GM11168 (cell line): ENCODE measurements at regions not wholly inside any gene's neighbourhood (a gene's known extent, or its start where the extent isn't known, plus 50 kb on each side); places are given as distances from the start of the nearest gene placed in this dataset.

Experiments used
- in situ Hi-C: fragments of 300-500 bp; cut with MboI; formaldehyde crosslinking; loops from one replicate; pipeline ENCODE4 v1.12.0; 2022; ENCODE audit warnings: low sequenced_read_pairs; ENCODE audit not compliant: unreplicated experiment

DNA sequence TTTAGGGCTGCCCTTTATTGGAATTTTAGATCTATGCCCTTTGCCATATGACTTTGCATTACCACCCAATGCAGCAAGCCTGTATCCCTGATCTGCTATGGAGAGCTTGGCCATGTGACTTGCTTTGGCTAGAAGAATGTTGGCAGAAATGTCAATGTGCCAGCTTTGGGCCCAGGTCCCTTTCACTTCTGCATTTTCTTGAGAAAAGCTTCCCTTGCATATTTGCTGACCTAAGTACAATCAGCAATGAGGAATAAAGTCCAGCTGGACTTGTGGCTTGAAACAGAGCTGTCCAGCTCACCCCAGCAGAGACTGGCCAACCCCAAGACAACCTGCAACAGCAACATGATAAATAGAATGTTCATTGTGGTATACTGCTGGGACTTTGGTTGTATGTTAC, 135.9 kb downstream of the PAH start:
- in situ Hi-C loops = no loop called here

DNA sequence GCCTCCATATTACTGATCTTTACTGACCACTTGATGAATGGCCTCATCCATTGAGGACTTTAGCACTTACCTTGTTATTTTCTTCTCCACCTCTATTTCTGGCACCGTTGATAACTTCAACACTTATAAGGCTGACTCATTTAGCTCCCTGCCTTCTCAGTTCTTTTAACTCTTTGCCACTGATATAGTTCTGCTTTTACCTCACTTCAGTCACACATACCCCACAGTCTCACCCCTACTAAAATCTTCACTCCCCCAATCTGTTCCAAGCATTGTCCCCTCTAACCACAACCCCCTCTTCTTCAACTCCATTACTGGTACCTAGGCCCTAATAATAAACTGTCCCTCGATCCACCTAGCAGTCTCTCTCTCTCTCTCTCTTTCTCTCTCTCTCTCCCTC, 141.0 kb downstream of the PAH start:
- in situ Hi-C loops = no loop called here

DNA sequence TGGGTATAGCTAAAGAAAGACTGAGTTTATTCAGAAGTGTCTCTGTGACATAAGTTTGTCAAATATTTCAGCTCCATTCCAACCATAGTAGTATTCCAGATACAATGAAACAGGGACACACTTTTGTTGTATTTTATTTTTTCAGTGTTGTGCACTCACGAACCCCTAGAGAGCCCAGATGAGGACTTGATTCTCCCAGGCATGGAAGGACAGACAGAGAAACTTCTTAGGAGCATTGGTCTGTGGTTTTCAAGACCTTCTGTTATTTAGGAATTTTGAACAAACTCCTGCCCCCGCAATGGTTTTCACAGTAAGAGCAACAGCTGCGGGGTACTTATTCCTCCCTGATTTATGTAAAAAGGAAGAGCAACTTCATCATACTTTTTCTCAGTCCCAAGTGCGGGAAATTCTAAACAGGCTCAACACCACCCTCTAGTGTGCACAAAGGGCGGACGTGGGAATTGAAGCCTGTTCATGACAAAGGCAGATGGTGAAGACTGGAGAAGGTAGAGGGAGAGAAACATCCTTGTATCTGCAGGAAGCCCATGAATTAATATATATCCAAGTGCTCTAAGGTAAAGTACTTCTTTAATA, 147.6 kb downstream of the PAH start:
- in situ Hi-C loops = no loop called here

DNA sequence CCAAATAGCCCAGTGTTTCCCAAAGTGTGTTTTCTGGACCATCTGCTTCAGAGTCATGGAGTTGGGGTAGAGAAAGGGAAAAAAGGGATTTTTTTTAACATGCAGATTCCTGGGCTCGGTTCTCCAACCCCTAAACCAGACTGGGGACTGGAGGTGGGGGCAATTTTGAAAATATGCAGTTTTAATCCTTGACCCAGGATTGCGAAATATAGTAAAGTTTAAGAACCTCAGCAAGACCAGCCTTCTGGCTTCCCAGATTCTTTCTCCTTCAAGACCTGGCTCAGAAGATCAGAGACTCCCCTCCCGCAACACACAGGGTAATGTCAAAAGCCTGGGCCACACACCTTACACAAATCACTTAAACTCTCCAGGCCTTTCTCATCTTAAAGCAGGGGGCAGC, 150.1 kb downstream of the PAH start:
- in situ Hi-C loops = no loop called here

DNA sequence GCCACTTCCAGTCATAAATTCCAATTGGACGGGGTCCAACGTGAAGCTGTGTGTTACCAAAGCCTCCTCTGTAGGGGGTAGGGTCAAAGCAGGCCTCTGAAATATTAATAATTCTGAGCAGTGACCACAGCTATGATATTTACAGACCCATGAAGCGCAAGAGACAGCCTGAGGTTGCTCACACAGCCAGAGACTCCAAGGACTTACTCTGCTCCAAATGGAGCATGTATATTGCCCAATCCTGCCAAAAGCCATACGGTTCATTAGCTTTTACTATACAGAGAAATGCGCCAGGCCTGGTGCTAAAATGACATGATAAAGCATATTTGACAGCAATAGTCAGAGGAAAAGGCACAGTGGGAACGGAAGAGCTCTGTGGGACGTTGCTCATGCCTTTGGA, 151.3 kb downstream of the PAH start:
- in situ Hi-C loops = no loop called here

DNA sequence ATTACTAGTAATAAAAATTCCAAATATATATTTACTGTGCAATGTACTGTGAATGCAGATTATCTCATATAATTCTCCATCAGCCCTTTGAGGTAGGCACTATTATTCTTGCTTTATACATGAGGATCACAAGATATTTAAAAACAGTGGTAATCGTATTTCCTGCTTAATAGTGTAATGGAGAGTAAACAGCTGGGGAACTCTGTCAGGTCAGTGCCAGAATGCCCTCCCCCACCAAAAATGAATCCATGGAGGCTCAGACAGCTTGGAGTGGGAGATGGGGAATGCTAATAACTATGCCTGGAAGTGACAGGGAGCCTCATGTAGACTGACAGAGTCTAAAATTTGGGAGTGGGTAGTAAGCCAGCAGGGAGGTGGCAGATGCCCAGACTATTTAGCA, 153.6 kb downstream of the PAH start:
- in situ Hi-C loops = loop anchor here (5.0 kb wide), 1 partner anchor 821 kb away; no protein-coding TSS in a partner anchor

DNA sequence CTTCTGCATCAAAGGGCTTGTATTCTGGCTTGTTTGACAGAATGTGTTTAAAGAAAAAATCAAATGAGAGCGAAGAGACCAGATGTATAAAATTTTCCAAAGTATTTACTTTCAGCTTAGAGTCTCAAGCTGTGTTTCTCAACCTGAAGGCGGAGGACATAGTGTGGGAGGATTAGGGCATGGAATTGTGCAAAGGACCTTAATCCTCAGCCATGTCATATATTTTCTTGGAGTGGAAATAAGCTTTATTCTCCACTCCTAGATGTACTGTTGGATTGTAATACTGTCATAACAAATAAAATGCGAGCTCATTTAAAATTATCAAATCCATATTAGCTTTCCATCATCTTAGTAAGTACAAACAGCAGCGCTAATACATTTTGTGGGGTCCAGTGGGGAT, 154.0 kb downstream of the PAH start:
- in situ Hi-C loops = loop anchor here (5.0 kb wide), 1 partner anchor 821 kb away; no protein-coding TSS in a partner anchor

DNA sequence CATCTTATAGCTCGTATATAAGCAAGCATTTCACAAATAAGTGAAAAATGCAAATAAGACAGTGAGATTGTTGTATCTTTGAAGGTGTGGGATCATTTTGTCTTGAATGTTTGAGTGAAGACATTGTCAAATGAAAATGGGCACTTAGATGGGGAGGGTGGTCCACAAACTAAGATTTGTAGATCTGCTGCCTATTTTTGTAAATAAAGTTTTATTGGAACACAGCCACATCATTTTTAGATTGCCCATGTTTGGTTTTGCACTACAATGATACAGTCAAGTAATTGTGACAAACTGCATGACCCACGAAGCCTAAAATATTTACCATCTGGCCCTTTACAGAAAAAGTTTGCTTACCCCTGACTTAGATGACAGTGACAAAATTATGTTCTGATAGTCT, 156.7 kb downstream of the PAH start:
- in situ Hi-C loops = loop anchor here (5.0 kb wide), 1 partner anchor 818 kb away; no protein-coding TSS in a partner anchor

DNA sequence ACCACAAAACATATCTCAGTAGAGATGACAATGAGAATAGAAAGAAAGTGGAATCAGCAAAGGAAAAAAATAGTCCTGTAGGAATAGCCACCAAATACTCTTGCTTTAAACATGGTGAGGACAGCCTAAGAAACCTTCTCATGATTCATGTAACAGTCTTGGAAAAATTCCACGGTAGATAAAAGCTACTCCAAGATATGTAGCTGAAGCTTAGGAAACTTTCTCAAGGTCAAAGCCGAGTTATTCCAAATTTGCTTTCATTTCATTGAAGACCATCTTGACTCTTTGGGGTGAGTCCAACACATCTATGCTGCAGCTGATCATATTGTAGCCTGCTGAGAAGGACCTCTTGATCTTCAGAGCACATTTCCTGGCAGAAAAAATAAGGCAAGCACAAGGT, 157.6 kb downstream of the PAH start:
- in situ Hi-C loops = no loop called here

DNA sequence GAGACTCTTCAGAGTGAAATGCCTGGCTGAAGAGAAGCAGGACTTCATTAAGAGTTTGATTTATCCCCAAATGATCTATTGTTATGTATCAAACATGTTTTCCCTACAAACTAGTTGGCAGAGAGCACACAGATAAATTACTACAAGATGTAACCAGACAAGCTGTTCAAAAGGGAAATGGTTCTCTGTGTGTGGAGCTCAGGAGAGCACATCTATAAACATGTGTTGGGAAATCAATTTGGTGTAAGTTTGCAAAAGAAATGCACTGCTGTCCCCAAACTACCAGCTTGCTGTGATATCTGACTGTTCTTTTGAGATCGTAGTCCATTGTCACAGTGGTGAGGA, 159.2 kb downstream of the PAH start:
- in situ Hi-C loops = no loop called here

DNA sequence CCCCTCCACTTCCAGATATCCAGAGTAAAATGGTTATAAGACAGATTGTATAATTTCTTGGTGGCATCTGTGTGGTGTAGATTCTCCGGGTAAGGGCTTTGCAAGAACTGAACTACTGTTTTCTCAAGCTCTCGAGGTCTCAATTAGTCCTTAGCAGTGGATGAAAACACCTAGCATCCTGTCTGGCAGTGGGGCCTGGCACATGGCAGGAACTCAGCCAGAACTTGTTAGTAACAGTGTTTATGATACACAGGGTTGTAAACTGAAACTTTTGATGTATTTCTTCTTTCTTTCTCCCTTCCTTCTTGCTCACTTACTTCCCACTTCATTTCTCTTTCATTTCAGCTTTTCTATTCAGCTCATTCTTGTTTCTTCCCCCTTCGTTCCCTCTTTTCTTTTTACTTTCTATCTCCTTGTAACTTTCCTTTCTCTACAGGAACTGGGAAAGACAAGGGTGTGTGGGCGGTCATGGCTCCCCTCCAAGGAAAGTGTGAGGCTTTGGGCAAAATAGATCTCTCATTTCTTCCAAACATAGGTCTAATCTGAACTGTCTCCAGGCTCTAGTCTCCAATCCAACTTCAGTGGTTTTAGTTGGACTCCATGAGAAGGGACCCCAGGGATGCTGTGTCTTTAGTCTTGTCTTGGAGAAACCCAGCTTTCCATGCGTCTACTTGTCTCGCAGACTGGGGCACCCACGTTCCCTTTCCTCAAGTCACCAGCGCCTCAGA, 159.7 kb downstream of the PAH start:
- in situ Hi-C loops = no loop called here

DNA sequence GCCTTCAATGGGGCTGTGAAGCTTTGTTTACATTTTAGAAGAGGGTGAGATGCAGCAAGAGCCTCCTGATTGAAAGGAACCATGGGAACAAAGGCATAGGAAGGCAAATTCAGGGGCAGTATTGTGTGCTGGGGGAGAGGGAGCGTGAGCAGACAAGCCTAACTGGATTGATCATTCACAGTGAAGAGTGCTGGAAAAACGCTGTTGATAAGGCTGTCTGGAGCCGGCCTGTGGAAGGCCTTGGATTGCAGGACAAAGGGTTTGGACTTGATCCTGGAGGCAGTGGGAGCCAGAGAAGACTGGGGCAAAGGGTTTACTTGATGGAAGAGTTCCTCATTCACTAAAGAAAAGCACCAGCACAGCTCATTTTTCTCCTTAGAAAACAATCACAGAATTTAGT, 160.5 kb downstream of the PAH start:
- in situ Hi-C loops = no loop called here

DNA sequence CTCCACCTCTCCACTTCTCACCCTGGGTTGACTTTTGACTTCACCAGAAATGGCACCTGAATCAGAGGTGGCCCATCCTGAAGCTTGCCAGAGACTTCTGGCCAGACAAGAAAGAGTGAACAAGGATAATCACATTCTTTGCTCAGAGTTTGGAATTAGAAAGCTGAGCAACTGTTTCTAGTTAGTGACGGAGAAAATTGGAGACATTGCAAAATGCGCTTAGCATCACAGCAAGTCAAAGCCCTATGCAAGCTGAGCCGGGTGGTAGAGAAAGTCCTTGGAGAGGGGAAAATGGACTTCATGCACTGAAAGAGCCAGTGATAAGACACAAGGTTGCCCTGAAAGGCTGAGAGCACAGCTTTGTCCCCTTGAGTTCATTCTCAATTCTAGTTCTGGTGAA, 161.8 kb downstream of the PAH start:
- in situ Hi-C loops = no loop called here

DNA sequence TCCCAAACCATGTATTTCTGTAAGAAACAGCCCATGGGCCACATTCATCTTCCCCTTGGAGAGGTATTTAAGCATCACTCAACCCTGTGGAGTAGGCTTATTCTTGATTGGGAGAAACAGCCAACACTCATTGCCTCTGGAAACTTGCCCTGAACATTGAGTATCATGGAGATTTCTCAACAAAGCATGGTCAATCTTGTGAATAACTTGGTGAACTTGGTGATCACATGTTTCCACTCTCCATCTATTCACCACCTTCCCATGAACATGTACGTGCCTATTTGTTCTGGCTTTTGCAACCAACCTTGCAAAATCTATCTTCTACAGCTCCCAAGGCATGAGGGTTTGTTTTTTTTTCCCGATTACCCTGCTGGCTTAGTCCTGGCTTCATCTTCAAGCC, 163.2 kb downstream of the PAH start:
- in situ Hi-C loops = no loop called here

DNA sequence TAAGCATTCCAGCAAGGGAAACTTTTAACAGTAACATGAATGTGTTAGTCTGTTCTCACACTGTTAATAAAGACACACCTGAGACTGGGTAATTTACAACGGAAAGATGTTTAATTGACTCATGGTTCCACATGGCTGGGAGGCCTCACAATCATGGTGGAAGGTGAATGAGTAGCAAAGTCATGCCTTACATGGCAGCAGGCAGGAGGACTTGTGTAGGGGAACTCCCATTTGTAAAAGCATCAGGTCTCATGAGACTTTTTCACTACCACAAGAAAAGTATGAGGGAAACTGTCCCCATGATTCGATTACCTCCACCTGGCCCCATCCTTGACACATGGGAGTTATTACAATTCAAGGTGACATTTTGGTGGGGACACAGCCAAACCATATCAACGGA, 168.3 kb downstream of the PAH start:
- in situ Hi-C loops = no loop called here

DNA sequence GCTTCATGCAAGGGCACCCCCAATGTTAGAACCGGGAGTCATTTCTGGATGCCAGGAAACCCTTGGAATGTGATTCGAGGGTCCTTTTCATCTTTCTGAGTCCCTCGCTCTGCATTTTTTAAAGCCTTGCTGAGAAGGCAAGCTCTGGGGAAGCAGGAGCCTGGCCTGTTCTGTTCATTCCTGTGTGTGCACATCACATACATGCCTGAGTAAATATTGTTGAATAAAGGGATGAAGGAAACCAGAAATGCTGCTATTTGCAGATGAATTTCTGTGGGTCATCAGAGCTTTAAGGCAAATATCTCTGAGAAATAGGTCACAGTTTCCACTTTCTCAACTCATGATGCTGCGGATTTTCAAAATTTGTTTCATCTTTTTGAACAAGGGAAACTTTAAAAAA, 170.1 kb downstream of the PAH start:
- in situ Hi-C loops = no loop called here

DNA sequence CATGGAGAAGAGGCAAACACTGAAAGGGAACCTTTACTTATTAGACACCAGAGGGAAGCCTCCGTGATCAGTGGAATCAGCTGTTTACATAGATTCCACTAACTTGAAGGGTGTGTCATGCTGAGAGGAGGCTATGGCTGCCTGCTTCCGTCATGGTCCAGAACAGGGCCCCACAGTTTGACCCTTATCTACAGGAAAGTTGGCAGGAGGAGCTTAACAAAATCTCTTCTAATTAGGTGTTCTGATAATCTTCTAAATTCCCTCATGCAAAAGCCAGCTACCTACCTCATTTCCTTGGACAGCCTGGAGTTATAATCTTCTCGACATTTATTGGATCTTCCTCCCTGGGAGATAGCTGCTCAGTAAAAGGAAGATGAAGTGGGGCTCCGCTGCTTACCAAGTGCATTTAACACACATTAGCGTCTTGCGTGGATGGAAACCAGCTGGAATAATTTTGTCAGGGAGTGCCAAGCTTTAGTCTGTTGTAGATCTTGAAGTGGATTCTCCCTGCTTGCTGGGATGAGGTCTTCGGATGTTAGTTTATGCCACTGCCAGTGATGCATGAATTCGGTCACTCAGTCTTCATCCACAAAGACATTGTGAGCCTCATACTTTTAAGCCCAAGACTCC, 171.0 kb downstream of the PAH start:
- in situ Hi-C loops = no loop called here

DNA sequence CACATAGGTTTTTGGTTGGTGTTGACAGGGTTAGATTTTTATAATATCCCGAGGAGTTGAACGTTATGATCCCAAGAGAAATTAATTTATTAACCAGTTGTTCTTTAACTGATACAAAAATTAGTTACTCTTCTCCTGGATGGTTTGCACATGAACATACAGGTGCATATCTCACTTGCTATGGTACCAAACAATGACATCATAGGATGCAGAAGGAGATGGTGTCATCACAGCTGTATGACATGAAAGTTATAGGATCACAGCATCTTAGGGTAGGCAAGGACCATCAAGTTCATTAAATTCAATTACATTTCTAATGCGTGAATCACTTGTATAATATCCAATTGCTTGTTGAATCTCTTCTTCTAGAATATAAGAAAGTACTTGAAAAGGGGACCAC, 175.8 kb downstream of the PAH start:
- in situ Hi-C loops = no loop called here

DNA sequence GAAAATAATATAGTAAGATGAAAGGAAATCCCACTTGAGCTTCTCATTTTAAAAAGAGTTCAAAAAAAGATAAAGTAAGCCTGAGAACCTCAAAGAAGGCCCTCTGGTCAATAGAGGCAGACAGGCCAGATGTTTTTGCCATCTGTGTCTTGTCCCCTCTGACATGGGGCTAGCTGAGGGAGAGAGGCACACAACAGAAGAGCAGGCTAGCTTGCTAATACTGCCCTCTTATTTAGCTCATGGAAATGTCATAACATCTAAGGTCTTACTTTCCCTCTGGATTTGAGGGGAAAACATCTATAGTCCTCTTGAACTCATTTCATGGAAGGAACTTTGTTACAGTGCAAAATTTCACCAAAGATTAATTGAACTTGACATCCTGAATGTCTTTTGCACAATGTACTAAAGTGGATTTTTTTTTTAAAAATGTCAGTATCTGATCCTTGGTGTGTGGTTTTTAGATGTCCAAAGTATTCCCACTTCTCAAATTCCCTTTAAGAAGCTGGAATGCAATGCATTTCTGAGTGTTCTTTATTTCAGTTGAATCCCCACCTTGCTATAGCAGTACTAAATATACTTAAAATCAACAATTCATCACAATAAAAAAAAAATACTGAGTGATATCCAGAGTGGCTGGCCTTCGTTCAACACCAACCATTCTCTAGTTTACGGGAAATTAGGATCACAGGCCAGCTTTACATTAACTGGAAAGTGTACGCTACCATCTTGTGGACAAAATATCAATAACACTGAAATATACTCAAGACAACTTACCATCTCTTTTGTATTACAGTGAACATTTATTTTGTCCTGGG, 176.7 kb downstream of the PAH start:
- in situ Hi-C loops = no loop called here

DNA sequence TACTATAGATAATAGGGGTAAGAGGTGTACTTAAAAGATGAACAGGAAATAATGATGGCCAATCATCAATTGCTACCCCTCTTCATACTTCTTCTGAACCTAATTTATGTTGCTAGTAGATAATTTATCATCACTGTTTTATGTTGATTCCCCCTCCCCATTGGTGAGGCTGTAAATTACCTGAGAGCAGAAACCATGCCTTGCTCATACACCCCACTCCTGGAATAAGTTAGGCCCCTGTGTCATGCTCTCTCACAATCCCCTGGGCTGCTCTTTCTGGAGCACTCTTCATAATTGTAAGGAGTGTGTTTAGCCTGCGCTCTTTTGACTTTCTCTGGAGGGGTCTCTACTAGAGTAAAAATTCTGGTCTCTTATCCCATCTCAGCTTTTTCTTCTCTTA, 180.7 kb downstream of the PAH start:
- in situ Hi-C loops = no loop called here

DNA sequence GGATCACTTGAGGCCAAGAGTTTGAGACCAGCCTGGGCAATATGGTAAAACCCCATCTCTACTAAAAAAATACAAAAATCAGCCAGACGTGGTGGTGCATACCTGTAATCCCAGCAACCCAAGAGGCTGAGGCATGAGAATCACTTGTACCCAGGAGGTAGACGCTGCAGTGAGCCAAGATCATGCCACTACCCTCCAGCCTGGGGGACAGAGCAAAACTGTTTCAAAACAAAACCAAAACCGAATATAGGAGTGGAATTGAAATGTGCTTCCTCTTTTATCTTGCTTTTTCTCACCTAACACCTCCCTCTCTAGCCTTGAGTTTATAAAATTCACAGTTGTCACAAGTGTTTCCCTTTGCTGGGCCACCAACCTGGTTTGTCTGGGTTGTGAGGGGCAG, 181.9 kb downstream of the PAH start:
- in situ Hi-C loops = no loop called here
